ENCODE measurements at regions not wholly inside any gene's neighbourhood (a gene's known extent, or its start where the extent isn't known, plus 50 kb on each side); places are given as distances from the start of the nearest gene placed in this dataset.

DNA sequence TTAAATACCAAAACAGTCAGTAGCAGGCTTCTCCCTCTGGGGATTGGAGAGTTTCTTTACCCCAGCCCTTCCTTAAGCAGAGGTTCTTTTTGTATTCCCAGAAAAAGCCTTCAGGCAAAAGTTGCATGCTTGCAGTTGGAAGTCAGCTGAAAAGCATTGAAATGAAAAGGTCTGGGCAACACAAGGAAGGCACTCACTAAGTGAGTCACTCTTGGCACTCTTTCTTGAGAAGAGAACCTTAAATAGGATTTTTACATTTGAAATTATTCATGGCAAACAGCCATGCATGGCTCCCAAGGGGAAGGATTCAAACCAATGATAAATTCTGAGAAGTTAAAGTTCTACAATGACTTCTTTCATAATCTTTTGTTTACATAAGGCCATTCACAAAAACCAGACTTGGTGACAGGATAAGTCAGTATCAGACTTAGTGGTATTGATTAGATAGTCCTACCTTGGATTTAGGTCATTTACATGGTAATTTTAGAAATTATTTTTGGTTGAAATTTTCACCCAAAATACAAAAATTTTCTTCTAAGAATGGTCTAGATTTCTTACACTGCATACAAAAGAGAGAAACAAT is 2068.9 kb downstream of the PCDH7 start:
- TF ChIP-seq, protein P1, sequence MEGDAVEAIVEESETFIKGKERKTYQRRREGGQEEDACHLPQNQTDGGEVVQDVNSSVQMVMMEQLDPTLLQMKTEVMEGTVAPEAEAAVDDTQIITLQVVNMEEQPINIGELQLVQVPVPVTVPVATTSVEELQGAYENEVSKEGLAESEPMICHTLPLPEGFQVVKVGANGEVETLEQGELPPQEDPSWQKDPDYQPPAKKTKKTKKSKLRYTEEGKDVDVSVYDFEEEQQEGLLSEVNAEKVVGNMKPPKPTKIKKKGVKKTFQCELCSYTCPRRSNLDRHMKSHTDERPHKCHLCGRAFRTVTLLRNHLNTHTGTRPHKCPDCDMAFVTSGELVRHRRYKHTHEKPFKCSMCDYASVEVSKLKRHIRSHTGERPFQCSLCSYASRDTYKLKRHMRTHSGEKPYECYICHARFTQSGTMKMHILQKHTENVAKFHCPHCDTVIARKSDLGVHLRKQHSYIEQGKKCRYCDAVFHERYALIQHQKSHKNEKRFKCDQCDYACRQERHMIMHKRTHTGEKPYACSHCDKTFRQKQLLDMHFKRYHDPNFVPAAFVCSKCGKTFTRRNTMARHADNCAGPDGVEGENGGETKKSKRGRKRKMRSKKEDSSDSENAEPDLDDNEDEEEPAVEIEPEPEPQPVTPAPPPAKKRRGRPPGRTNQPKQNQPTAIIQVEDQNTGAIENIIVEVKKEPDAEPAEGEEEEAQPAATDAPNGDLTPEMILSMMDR (IDR thresholded peaks at IDR 0.05; ENCODE audit: poor library complexity), result no peak
- no peak for TF ChIP-seq EZH2 (IDR thresholded peaks at IDR 0.05; ENCODE audit: borderline replicate concordance)
